HG03342 (cell line): ENCODE measurements at regions not wholly inside any gene's neighbourhood (a gene's known extent, or its start where the extent isn't known, plus 50 kb on each side); places are given as distances from the start of the nearest gene placed in this dataset.
"Not testable (repeated sequence)": the region's sequence is repeated elsewhere in the genome, so short reads cannot be mapped to it uniquely, and the experiment has no call there.

Experiments used
- ATAC-seq: cut with Tn5 transposase; IDR thresholded peaks from one replicate; pipeline ENCODE4 v1.9.1; 2021; ENCODE audit warnings: mild to moderate bottlenecking, moderate library complexity; ENCODE audit not compliant: unreplicated experiment

DNA sequence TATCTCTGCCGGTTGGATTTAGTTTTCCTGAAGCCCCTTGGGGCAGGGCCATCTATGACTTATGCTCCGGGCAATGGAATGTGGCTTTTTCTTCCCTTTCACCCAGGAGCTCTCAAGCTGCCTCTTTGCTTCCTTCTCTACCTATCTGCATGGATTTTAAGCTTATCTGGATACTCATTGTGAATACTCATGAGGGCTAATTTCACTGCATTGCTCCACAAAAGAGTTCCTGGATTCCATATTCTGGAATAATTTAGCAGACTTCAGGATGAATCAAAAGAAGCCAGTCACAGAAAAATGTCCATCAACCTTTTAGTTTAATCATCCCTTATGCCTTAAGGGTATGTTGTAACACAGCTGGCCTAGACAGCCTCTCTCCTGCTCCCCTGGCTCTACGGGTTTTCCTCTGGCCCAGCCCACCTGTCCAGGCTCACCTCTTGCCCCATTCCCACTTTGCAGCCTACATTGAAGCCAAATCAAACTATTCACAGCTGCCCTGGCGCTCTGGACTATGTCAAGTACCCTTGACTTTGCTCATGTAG lies 122.8 kb upstream of the RMDN2 start:
- no peak for ATAC-seq

GRCh38 chr2:37802899-37803379 lies 122.1 kb upstream of the RMDN2 start:
- no peak for ATAC-seq

GRCh38 chr2:37806004-37806403 lies 119.1 kb upstream of the RMDN2 start:
- not testable (repeated sequence) for ATAC-seq

DNA sequence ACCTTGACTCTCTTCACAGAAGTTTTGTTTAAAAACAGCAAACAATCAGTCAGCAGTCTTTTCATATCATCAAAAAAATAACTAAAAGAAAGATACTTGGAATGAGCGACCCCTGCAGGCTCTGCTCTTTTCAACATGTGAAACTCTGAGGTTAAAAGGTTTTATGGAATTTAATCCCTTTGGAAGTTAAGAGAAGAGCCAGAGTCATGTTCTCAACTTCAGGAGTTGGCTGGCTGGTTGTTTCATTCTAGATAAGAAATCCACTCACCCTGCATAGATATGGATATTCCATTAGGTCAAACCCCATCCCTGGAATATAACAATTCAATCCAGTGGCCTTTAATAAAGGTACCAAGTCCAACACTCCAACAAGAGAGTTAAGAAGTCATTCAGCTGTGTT lies 115.6 kb upstream of the RMDN2 start:
- no peak for ATAC-seq

- ATAC-seq = no peak
Observed at GRCh38 chr2:37809931-37810570, 115.0 kb upstream of the RMDN2 start.

DNA sequence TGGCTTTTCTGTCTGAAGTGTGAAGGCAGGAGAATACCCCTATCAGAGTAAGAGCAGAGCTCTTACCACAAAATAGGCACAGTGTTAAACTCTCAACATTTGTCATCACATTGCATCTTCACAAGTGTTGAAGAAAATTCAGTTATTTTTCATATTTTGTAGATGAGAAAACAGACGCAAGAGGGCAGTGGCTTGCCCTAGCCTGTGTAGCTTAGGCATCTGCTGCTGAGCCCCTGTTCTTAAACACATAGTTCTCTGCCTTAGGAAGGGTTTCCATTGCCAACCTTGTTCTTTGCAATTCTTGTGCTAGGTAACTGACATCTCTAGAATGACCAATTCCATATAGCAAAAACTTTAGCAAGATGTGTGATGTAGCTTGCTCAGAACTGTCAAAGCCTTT lies 112.7 kb upstream of the RMDN2 start:
- no peak for ATAC-seq

DNA sequence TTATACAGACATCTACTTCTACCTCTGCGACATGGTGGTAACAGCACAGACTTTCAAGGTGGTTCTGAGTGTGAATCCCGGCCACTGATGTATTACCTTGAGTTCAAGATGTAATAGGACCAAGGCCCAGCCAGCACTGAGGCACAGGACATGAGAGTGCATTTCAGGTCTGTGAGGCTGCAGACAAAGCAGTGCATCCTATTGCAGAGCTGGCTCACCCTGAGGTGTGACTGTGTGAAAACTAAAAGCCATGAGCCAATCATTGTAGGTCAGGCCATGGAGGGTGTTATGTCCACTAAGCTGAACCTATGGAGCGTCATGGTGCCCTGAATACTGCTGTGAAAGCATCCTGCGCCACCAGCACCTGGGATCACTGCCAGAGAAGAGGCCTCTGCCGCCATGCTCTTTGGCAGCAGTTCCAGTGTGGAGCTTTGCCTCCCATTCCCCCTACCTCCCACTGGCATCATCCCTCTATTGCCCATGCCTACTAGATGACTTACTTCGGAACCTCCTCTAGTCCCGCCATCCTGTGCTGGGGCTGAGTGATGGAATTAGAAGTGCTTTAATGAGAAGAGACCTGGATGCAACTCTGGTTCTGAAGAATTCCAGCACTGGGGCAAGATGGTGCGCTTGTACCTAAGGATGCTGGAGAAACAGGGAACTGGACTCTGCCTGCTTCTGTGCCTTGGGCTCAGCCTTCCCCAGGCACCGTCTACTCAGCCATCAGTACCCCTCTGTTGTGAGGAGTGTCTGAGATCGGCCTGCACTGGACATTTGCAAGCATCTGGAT lies 112.0 kb upstream of the RMDN2 start:
- ATAC-seq = no peak

DNA sequence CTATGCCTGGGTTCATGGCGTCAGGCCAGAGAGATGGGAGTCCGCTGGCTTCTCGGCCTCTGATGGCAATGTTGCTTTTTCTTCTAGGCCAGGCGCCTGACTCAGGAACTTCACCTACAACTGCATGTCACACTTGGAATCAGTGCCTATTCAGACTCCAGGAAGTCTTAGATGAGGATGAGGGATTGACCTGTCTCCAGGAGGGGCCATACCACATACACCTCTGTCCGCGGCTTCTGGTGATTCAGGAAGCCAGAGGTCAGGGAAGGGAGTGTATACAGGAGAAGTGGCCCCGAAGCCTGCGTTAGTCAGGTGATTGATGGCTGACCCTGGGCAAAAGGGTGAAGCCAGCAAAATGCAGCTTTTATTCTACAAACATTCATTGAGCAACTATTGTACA lies 109.1 kb upstream of the RMDN2 start:
- ATAC-seq = no peak

DNA sequence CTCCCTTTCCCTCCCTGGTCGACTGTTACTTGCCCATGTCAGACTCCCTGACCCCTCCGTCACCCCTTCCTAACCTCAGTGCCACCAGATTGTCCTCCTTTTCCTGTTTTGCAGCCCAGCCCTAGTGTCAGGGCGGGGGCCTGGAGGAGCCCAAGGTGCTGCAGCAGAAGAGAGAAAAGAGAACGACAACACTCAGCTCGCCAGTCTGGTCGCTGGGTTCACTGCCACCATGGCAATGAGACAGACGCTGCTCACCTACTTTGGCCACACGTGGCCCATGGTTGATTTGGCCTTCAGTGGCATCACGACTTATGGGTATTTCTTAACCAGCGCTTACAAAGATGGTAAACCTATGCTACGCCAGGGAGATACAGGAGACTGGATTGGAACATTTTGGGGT lies 108.4 kb upstream of the RMDN2 start:
- ATAC-seq = no peak

GRCh38 chr2:37819186-37819585 lies 105.9 kb upstream of the RMDN2 start:
- ATAC-seq = no peak

DNA sequence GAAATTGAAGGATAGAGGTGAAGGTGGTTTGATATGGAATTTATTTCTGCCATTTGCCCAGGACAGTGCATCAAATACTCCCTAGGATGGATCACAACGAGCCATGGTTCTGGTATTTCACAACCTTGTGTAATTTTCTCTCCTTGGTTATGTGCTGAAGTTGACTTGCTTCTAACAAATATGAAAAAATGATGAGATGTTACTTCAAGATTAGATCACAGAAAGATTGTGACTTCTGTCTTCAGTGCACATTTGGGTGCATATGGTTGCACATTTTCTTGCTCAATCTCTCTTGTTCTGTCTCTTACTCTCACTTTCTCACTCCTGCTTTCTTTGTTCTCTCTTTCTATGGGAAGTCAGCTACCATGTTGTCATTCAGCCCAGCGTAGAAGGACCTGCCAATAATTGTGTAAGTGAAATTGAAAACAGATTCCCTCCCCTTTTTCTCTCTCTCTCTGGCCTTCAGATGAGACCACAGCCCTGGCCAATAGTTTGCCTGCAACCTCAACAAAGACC lies 104.6 kb upstream of the RMDN2 start:
- no peak for ATAC-seq

- ATAC-seq = no peak
Observed at GRCh38 chr2:37825586-37825985, 99.5 kb upstream of the RMDN2 start.

DNA sequence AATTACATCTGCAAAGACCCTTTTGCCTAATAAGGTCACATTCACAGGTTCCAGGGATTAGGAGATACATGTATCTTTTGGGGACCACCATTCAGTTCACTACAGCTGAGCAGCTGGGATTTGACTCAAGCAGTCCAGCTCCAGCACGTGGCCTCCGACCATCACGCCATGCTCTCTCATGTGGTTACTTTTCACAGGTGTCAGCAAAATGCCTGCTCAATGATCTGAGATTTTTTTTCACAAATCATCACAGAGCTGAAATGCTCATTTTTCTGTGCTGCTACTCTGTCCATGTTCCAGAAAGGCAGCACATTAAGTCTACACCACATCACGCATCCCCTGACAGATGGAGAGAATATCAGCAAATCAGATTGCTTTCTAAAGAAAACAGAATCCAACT lies 98.5 kb upstream of the RMDN2 start:
- no peak for ATAC-seq

DNA sequence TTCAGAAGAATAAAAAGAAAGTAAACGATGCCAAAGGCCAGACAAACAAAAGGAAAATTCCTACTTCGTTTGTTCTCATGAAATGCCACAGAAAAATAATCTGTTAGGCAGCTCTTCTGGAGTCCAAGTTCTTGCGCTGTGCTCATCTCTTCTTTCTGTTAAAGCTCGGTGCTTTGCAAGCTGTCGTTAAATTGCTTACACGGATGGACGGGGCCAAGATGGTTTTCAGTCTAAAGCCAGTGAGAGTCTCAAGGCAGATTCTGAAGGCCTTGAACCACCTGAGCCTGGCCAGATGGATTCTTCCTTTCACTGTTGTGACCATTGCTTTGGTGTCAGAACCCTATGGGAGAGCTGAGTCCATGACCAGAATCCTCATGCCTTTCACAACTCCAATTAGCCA lies 97.6 kb upstream of the RMDN2 start:
- ATAC-seq = no peak

- ATAC-seq = no peak
Observed at GRCh38 chr2:37827911-37828511, 97.1 kb upstream of the RMDN2 start.

DNA sequence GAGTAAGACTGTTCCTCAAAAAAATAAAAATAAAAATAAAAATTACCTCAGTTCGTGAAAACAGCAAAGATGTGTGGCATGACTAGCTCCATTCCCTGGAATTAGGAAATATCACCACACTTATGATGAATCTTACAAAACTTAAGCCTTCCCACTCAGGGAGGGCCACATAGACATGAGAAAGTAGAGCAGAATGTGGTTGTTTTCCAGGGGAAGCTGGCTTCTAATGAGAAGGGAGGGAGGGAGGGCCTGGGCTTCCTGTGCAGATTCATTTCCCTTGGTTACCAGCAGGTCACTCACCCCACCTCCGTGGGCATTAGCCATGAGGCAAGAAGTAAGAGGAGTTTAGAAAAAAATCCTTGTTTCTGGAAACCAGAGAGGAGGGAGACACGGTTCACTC lies 95.9 kb upstream of the RMDN2 start:
- no peak for ATAC-seq

- no peak for ATAC-seq
Observed at GRCh38 chr2:37829616-37830395, 95.3 kb upstream of the RMDN2 start.

- ATAC-seq = no peak
Observed at GRCh38 chr2:37830636-37831035, 94.5 kb upstream of the RMDN2 start.

DNA sequence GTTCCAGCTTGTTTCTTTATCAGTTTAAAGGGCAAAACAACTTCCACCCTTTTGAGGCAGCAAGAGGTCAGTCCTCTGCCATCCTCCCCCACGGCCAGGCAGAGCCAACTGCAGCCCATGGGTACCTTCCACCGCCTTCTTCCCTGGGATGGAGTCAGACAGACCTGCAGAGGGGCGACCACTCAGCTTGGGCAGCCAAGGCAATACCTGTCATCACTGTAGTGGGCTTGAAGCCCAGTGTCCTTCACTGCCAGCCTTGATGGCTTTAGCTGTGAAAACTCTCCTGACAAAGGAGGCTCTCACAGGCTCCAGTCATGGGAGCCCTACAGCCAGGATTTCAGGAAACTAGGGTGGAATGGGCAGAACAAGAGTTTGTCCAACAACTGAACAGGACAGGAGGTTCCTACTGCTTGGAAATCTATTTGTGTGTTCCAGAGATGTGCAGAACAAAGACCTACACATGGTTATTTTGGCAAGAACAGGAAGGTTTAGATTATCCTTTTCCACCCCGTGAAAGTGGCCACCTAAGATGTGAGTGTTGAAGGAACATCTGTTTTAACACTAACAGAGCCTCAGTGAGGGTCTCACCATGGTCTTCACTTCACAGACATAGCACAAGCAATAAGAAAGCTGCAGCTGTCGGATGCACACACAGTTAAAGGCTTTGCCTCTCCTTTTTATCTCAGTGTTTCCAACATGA lies 93.9 kb upstream of the RMDN2 start:
- no peak for ATAC-seq

DNA sequence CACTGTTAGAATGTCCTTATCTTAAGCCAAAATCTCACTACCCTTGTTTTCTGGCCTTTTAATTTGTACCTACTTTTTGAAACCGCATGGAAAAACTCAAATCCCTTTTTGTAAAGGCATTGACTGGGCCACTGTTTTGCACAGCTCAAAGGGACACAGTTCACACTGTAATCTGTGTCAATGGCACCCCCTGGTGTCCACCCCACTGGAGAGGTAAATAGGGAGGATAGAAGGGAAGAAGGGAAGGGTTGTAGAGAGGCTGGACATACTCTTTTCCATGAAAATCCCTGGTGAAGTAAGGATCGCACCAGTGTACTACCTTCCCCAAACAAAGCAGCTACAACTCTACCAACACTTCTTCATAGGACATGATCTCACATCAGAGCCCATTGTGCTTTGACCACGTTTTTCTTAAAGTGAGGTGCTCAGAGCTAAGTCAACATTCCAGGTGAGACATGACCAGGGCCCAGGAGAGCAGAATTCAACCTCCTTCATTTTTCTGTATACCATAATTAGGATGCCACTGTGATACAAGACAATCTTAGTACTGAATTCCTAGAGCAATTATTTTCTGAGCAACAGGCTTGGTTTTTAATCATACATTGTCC lies 92.4 kb upstream of the RMDN2 start:
- peak; percentile 60 for ATAC-seq
